CD14-positive monocyte (primary cell): ENCODE measurements at regions not wholly inside any gene's neighbourhood (a gene's known extent, or its start where the extent isn't known, plus 50 kb on each side); places are given as distances from the start of the nearest gene placed in this dataset.

Source experiments
- DNase-seq, 3 donors: peaks; one replicate each; pipeline ENCODE4 v3.0.0-alpha.2; 2011 to 2022
- H2AFZ ChIP-seq: 2 replicates; pipeline ENCODE4 v1.6.0; 2012; ENCODE audit warnings: mild to moderate bottlenecking, low read depth, low read length, inconsistent platforms; ENCODE audit not compliant: insufficient read depth, poor library complexity, severe bottlenecking
- H3K27ac ChIP-seq, 2 donors: 1 replicate in 1 of 2; 2 replicates in 1 of 2; pipeline ENCODE4 v1.5.1; 2012 to 2013; ENCODE audit warnings: low read length in 2 of 2, control low read depth in 1 of 2, inconsistent platforms in 1 of 2, low read depth in 1 of 2, mild to moderate bottlenecking in 1 of 2
- H3K27me3 ChIP-seq, 2 donors: one replicate each; pipeline versions ENCODE4 v1.6.0 to v1.6.1; 2011 to 2013; ENCODE audit warnings: low read length in 2 of 2; ENCODE audit not compliant: control insufficient read depth in 2 of 2, insufficient read depth in 2 of 2
- H3K36me3 ChIP-seq, 2 donors: replicated peaks in 1 of 2; 1 replicate in 1 of 2; 2 replicates in 1 of 2; pipeline versions ENCODE4 v1.5.1 to v1.6.1; 2012 to 2013; ENCODE audit warnings: low read length in 2 of 2, control low read depth in 1 of 2, inconsistent platforms in 1 of 2, mild to moderate bottlenecking in 1 of 2; ENCODE audit not compliant: insufficient read depth in 2 of 2, control insufficient read depth in 1 of 2
- H3K4me1 ChIP-seq, 2 donors: 1 replicate in 1 of 2; 2 replicates in 1 of 2; pipeline versions ENCODE4 v1.5.1 to v1.6.1; 2012 to 2013; ENCODE audit warnings: low read length in 2 of 2, control low read depth in 1 of 2, inconsistent platforms in 1 of 2, mild to moderate bottlenecking in 1 of 2, moderate library complexity in 1 of 2; ENCODE audit not compliant: insufficient read depth in 2 of 2, control insufficient read depth in 1 of 2
- H3K4me2 ChIP-seq: replicated peaks from 2 replicates; pipeline ENCODE3; 2012; ENCODE audit warnings: low read length, moderate library complexity, mild to moderate bottlenecking; ENCODE audit not compliant: poor library complexity, severe bottlenecking; ENCODE audit errors: extremely low read depth
- H3K4me3 ChIP-seq, 3 experiments: fragments of 200-600 bp in 1 of 3; sonication (generic) in 1 of 3; replicated peaks in 1 of 3; 1 replicate in 2 of 3; 2 replicates in 1 of 3; pipeline ENCODE4 v1.5.1; 2011 to 2013; ENCODE audit warnings: low read length in 3 of 3, mild to moderate bottlenecking in 3 of 3, control low read depth in 2 of 3, low read depth in 2 of 3, inconsistent platforms in 1 of 3, moderate library complexity in 1 of 3
- H3K79me2 ChIP-seq: 2 replicates; pipeline ENCODE4 v1.6.0; 2012; ENCODE audit warnings: mild to moderate bottlenecking, control low read depth, inconsistent platforms, low read length, moderate library complexity; ENCODE audit not compliant: insufficient read depth
- H3K9ac ChIP-seq: 2 replicates; pipeline ENCODE4 v1.6.0; 2017; ENCODE audit warnings: low read length, mild to moderate bottlenecking; ENCODE audit not compliant: insufficient read depth, poor library complexity, severe bottlenecking
- H3K9me3 ChIP-seq, 2 donors: replicated peaks in 1 of 2; 1 replicate in 1 of 2; 2 replicates in 1 of 2; pipeline versions ENCODE4 v1.5.1 to v1.6.1; 2012 to 2013; ENCODE audit warnings: low read length in 2 of 2, control low read depth in 1 of 2; ENCODE audit not compliant: control insufficient read depth in 1 of 2, insufficient read depth in 1 of 2
- H4K20me1 ChIP-seq: 2 replicates; pipeline ENCODE4 v1.6.0; 2012; ENCODE audit warnings: mild to moderate bottlenecking, low read length, control low read depth, moderate library complexity; ENCODE audit not compliant: insufficient read depth
- H3K27ac Mint-ChIP-seq, 7 donors: one replicate each; pipeline ENCODE4 v1.8.0; 2020; ENCODE audit warnings: mild to moderate bottlenecking in 7 of 7, mixed read lengths in 7 of 7, moderate library complexity in 6 of 7, inconsistent platforms in 2 of 7
- H3K27me3 Mint-ChIP-seq, 3 donors: one replicate each; pipeline ENCODE4 v1.8.0; 2021 to 2022; ENCODE audit warnings: low read depth in 3 of 3, mild to moderate bottlenecking in 3 of 3, mixed read lengths in 3 of 3, moderate library complexity in 3 of 3, inconsistent platforms in 1 of 3
- H3K36me3 Mint-ChIP-seq, 2 donors: one replicate each; pipeline ENCODE4 v1.8.0; 2020; ENCODE audit warnings: mixed read lengths in 2 of 2, inconsistent platforms in 1 of 2, mild to moderate bottlenecking in 1 of 2
- H3K4me1 Mint-ChIP-seq: one replicate; pipeline ENCODE4 v1.8.0; 2020; ENCODE audit warnings: mild to moderate bottlenecking, mixed read lengths
- H3K4me3 Mint-ChIP-seq, 2 donors: one replicate each; pipeline ENCODE4 v1.8.0; 2020; ENCODE audit warnings: mild to moderate bottlenecking in 2 of 2, mixed read lengths in 2 of 2, moderate library complexity in 1 of 2
- H3K9me3 Mint-ChIP-seq, 7 donors: one replicate each; pipeline ENCODE4 v1.8.0; 2020 to 2022; ENCODE audit warnings: mixed read lengths in 7 of 7, mild to moderate bottlenecking in 6 of 7, moderate library complexity in 6 of 7, inconsistent platforms in 2 of 7
- WGBS: methylation state at CpG from one replicate; pipeline ENCODE4 v1.1.5; 2013; ENCODE audit warnings: missing lambda C conversion rate; ENCODE audit not compliant: insufficient coverage; 5-methylcytosine and 5-hydroxymethylcytosine counted together
- intact Hi-C, 2 donors: fragments of 100-400 bp; cut with micrococcal nuclease; formaldehyde crosslinking; loops; one replicate each; pipeline versions ENCODE4 v1.15.0 to v1.15.1; 2023
- TF ChIP-seq, protein P1 (sequence below): fragments of 200-600 bp; IDR thresholded peaks from one replicate; pipeline ENCODE4 v1.8.0; 2022; ENCODE audit warnings: antibody characterized with exemption, mild to moderate bottlenecking

DNA sequence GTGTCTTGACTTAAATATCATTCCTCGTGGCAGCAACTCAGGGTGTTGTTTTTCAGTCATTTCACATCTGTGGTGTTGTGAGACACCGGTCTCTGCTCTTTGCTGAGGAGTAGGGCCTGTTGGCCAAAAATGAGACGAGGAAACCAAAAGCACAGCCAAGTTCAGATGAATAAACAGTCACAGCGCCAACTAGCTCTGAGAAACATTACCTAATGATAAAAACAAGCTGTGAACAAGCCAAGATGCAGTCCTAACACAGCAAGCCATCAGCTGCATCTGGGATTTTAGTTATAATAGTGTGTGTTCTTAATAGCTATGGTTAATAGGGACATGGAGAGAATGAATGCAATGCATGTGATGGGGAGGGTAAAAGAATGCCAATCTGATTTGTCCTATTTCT lies 843.4 kb upstream of the DPPA4 start:
- Histone ChIP-seq H3K9ac (no peak overlapping the region), H3K4me1 (no peaks in the 10 kb centered on the region), H3K79me2 (no peaks in the 10 kb centered on the region), H3K9me3 (no peaks in the 10 kb centered on the region), H3K27ac (no peak overlapping the region), H4K20me1 (no peaks in the 10 kb centered on the region), H3K4me3 (no peak overlapping the region), H3K27me3 (no peaks in the 10 kb centered on the region), H3K4me2 (no peak overlapping the region), H3K36me3 (no peaks in the 10 kb centered on the region), H2AFZ (no peak overlapping the region)
- H3K4me1 Mint-ChIP-seq = no peaks in the 10 kb centered on the region
- H3K4me3 Mint-ChIP-seq = no peak overlapping the region
- DNase-seq = no peak
- H3K9me3 Mint-ChIP-seq = peaks cover 0 to 3% (median 0%) of the 10 kb centered on the region in 7 donors
- H3K36me3 Mint-ChIP-seq = no peaks in the 10 kb centered on the region
- intact Hi-C loops = no loop called here
- 92% methylated on average over 2 of the region's 4 CpGs for WGBS
- H3K27ac Mint-ChIP-seq = no peak overlapping the region
- TF ChIP-seq, protein P1, sequence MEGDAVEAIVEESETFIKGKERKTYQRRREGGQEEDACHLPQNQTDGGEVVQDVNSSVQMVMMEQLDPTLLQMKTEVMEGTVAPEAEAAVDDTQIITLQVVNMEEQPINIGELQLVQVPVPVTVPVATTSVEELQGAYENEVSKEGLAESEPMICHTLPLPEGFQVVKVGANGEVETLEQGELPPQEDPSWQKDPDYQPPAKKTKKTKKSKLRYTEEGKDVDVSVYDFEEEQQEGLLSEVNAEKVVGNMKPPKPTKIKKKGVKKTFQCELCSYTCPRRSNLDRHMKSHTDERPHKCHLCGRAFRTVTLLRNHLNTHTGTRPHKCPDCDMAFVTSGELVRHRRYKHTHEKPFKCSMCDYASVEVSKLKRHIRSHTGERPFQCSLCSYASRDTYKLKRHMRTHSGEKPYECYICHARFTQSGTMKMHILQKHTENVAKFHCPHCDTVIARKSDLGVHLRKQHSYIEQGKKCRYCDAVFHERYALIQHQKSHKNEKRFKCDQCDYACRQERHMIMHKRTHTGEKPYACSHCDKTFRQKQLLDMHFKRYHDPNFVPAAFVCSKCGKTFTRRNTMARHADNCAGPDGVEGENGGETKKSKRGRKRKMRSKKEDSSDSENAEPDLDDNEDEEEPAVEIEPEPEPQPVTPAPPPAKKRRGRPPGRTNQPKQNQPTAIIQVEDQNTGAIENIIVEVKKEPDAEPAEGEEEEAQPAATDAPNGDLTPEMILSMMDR = no peak
- H3K27me3 Mint-ChIP-seq = no peaks in the 10 kb centered on the region

DNA sequence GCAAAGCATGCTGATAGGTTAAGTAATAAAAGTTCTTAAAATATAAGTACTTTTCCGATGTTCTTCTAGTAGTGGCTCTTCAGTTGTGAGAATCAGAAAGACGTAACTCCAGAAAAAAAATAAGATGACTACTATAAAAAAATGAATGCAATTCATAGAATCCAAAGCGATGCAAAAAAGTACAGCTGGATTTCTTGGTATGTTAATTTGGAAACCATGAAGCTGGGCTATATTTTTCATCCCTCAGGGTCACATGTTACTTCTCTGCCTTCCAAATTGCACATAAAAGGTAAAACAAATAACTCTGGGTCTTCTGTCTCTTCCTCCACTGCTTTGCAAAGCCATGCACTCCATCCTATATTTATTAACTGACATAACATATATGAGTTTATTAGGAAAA lies 843.9 kb upstream of the DPPA4 start:
- no peaks in the 10 kb centered on the region for H3K36me3 Mint-ChIP-seq
- Histone ChIP-seq H3K27me3 (no peaks in the 10 kb centered on the region), H3K4me3 (no peak overlapping the region), H3K27ac (no peak overlapping the region), H3K4me2 (no peak overlapping the region), H3K9ac (no peak overlapping the region), H2AFZ (no peak overlapping the region), H3K79me2 (no peaks in the 10 kb centered on the region), H3K4me1 (no peaks in the 10 kb centered on the region), H3K9me3 (no peaks in the 10 kb centered on the region), H3K36me3 (no peaks in the 10 kb centered on the region), H4K20me1 (no peaks in the 10 kb centered on the region)
- no peak overlapping the region for H3K27ac Mint-ChIP-seq
- DNase-seq = no peak
- H3K27me3 Mint-ChIP-seq = no peaks in the 10 kb centered on the region
- no CpG with 5 or more reads among the region's 3 CpGs for WGBS
- intact Hi-C loops = no loop called here
- peaks cover 0 to 3% (median 0%) of the 10 kb centered on the region in 7 donors for H3K9me3 Mint-ChIP-seq
- no peaks in the 10 kb centered on the region for H3K4me1 Mint-ChIP-seq
- no peak overlapping the region for H3K4me3 Mint-ChIP-seq
- TF ChIP-seq, protein P1 = no peak
